GM19372 (cell line): ENCODE measurements at regions not wholly inside any gene's neighbourhood (a gene's known extent, or its start where the extent isn't known, plus 50 kb on each side); places are given as distances from the start of the nearest gene placed in this dataset.

Experiments used
- ATAC-seq: cut with Tn5 transposase; IDR thresholded peaks from one replicate; pipeline ENCODE4 v1.9.1; 2021; ENCODE audit warnings: mild to moderate bottlenecking, low read depth, moderate library complexity; ENCODE audit not compliant: unreplicated experiment

DNA sequence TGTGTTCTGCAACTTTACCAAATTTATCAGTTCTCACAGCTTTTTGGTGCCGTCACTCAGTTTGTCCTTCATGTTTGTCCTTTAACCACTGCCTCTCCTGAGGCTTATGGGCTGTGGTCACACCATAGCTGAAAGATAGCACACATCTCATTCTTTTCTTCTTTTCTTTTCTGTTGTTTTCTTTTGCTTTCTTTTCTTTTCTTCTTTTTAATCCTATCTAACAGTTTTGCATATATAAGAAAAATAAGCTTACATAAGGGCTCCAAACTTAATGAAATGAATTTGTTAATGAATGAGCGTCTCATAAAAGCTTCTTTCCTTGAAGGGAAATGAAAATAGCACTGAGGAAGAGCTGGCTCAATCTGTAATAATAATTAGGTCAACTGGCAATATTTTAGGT lies 1061.2 kb downstream of the PCDH18 start:
- no peak for ATAC-seq

DNA sequence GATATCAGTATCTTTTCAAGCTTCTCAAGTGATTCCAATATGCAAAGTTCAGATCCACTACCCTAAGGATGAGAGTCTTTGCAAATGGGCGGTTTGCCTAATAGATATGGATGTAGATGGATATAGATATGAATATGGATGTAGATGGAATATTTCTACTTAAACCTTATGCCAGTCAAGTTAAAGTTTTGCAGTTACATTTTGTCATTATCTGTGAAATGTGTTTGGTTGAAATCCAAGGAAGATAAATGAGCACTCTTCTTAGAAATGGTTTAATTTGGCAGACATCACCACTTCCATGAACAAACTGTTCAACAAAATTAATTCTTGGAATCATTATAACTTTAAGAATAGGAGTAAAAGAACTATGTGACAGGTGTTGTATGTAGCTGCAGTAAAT lies 1066.6 kb downstream of the PCDH18 start:
- ATAC-seq = no peak

DNA sequence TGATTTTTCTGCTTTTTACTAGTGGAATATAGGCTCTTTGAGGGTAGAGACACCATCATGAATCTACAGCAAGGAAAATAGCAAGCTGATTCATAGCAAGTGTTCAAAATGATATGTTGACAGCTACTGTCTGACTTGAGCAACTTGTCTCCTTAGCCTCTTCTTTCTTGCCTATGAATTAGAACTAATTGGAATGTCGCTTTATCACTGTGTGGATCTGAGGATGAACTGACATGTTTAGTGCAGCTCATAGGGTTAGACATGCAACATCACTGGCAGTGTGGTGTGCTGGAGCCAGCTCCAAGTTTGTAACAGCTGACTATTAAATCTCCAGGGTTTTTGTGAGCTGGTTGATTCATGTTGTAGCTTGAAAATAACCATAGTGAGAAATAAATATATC lies 1068.4 kb downstream of the PCDH18 start:
- no peak for ATAC-seq

DNA sequence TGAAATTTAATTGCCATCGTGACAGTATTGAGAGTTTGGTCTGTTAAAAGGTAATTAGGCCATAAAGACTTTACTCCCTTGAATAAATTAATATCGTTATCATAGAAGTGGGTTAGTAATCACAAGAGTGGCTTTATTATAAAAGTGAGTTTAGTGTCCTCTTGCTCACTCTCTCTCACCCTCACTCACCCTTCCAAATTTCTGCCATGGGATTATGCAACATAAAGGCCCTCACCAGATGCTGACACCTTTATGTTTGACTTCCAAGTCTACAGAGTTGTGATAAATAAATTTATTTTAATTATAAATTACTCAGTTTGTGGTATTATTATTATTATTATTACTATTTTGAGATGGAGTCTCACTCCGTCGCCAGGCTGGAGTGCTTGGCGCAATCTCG lies 1070.8 kb downstream of the PCDH18 start:
- ATAC-seq = no peak

DNA sequence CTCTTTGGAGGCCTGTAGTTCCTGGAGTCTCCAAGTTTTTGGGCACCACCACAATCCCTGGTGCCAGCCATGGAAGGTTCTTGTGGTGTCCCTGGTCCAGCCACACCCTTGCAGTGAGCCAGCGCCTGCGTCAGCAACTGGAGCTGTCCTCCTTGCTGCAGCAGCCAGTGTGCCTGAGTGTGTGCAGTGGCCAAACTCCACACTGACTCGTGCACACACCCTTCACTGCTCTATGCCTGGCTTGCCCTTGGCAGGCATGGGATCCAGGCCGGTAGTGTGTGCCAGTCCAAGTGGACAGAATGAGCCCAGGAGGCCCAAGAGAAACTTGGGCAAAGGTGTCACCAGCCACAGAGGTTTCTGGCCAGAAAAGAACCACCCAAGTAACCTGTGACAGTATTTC lies 1074.0 kb downstream of the PCDH18 start:
- ATAC-seq = no peak

- ATAC-seq = no peak
Measured at GRCh38 chr4:136457577-136457976, 1074.7 kb downstream of the PCDH18 start.

DNA sequence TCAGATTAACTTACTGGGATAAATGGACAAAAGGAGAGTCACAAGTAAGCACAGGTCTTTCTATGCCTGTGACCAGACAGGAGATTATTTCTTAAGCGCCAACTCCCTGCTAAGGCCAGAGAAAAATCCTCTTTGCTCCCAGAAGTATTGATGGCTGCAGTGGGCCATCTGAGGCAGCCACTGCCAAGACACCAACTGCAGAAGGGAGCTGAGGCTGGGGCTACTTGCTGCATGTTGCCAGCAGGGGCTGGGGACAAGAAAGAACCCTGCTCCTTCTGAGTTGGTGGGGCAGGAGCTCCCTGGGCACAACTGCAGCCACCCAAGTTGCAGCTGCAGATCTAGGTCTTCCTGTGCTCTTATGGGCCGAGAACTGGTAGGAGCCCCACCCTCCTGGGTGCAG lies 1075.3 kb downstream of the PCDH18 start:
- ATAC-seq = no peak

- ATAC-seq = no peak
Measured at GRCh38 chr4:136443006-136443405, 1089.3 kb downstream of the PCDH18 start.

DNA sequence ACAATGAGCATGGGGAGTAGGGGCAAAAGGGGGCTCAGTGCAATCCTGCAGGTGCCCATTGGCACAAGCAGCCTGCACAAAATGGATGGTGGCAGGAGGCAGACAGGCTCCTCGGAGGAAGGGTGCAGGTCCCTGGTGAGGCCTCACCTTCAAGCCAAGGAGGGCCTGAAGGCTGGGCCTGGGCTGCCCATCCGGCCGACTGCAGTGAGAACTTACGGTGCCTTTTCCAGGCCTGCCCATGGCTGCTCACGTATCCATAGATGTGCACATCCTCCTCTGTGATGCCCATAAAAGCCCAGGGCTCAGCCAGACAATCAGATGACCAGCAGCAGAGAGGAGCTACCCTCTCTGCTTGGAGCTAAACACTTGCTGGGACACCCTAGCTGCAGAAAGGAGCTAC lies 1089.8 kb downstream of the PCDH18 start:
- no peak for ATAC-seq

DNA sequence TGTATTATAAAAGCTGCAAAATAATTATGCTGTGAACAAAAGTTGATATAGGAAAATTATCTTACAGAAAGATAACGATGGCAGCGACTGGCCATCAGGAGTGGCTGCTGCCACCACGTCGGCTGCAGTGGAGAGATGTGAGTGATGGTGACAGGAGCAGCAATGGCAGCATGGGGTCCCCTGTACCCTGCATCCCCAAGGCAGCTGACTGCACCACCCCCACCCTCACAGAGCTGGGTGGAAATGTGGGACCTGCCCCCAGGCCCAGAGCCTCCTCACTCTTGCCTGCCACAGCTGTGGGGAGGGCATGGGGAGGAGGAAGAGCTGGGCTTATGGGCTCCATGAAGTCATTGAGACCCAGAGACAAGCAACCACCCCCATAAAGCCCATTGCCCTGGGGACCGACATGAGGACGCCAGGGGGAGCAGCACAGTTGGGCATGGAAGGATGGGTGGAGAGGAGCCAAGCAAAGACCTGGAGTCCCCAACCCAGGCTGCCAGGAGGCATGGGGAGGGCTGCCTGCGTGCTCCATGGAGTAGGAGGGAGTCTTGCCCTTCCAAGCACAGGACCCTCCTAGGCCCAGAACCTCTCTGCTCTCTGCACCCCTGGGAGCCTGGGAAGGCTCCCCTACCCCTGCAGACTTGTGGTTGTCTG lies 1090.5 kb downstream of the PCDH18 start:
- no peak for ATAC-seq

GRCh38 chr4:136438645-136439044 lies 1093.6 kb downstream of the PCDH18 start:
- no peak for ATAC-seq

- no peak for ATAC-seq
Measured at GRCh38 chr4:136424052-136424451, 1108.2 kb downstream of the PCDH18 start.

DNA sequence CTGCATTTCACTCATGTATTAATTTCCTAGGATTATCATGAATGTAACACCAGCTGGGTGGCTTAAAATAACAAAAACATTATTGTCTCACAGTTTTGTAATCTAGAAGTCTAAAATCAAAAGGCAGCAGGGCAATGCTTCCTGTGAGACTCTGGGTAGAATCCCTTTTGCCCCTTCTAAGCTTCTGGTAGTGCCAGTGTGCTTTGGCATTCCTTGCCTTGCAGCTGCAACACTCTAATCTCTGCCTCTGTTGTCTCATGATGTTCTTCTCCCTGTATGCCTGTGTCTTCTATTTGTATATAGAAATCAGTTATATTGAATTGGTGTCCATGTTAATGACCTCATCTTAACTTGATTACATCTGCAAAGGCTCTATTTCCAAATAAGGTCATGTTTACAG lies 1117.3 kb downstream of the PCDH18 start:
- ATAC-seq = no peak

DNA sequence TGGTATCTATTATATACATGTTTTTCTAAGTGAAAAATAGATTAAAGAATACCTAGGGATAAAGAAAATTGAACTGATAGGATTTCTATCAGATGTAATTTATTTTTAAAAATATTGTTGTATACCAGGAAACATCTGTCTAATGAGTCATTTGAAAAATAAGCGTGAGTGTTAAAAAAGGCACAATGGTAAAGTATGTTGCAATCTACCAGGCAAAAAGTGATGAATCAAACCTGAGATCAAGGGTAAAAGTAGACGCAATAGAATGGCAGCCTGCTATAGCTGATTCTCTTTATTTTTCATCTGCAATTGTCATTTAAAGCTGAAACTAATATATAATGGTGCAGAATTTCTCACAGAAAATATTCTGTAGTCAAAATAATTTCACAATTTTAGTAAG lies 1119.6 kb downstream of the PCDH18 start:
- no peak for ATAC-seq

- no peak for ATAC-seq
Measured at GRCh38 chr4:136400829-136401228, 1131.5 kb downstream of the PCDH18 start.

DNA sequence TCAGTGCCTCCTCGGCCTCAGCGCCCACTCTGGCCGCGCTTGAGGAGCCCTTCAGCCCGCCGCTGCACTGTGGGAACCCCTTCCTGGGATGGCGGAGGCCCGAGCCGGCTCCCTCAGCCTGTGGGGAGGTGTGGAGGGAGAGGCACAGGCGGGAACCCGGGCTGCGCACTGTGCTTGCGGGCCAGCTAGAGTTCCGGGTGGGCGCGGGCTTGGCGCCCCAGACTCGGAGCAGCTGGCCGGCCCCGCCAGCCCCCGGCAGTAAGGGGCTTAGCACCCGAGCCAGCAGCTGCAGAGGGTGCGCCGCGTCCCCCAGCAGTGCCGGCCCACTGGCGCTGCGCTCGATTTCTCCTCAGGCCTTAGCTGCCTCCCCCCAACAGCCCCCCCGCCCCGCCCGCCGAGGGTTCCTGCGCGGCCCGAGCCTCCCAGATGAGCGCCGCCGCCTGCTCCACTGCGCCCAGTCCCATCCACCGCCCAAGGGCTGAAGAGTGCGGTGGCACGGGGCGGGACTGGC lies 1137.0 kb downstream of the PCDH18 start:
- ATAC-seq = no peak

DNA sequence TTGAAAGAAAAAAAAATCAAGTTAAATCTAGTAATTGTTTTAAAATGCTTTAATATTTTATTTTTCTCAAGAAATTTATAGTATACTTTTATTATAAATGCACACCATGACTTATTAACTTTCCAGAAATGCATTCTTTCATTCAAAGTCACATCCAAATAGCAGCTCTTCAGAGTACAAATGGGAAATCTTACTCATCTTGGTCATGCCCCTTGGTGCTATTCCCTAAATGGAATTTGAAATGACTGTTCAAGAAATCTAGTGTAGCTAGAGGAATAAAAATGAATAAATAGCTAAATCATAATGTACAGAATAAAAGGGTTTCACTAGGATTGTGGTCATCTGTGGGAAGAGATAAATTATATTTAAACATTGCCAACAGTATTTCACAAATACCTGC lies 1139.7 kb downstream of the PCDH18 start:
- ATAC-seq = no peak

DNA sequence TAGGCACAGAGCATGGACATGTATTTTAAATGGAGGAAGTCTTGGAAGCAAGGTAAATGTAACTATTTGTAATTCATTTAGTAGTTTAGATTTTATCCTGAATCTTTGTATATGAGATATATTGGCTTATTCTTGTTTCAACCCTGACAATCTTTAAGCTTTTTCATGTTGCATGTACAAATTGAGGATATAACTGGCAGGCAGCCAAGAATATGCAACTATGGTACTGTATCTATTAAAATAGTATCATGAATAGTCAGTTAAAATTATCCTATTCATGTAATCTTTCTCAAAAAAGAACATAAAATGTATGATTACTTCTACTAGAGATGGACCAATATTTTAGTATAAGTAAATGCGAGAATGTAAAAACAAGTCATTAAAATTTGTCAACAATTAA lies 1141.5 kb downstream of the PCDH18 start:
- ATAC-seq = no peak

DNA sequence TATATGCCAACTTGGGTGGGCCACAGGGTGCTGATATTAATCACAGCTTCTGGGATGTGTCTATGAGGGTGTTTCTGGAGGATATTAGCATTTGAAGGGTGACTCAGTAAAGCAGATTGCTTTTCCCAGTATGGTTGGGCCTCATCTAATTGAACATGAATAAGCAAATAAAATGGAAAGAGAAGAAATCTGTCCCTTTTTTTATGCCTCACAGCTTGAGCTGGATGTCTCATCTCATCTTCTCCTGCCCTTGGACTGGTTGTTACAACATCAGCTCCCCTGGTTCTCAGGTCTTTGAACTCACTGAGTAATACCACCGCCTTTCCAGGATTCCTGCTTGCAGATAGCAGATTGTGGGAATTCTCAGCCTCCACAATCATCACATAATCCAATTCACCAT lies 1149.2 kb downstream of the PCDH18 start:
- no peak for ATAC-seq

- no peak for ATAC-seq
Measured at GRCh38 chr4:136371231-136371630, 1161.1 kb downstream of the PCDH18 start.

DNA sequence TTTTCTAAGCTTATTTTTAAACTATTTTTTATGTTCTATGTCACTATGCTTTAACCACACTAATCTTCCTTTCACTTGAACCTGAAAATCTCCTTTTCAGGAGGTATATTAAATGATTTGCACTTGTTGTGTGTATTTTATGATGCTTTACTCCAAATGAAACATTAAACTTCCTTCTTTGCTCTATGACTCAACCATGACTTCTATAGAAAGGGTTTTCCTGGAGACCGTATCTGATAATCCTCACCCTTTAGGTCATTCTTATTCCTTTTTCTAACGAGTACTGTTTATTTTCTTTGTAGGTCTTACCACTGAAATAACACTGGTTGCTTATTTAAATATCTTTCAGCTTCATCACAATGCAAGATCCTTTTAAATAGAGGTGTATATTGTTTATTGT lies 1163.2 kb downstream of the PCDH18 start:
- no peak for ATAC-seq

DNA sequence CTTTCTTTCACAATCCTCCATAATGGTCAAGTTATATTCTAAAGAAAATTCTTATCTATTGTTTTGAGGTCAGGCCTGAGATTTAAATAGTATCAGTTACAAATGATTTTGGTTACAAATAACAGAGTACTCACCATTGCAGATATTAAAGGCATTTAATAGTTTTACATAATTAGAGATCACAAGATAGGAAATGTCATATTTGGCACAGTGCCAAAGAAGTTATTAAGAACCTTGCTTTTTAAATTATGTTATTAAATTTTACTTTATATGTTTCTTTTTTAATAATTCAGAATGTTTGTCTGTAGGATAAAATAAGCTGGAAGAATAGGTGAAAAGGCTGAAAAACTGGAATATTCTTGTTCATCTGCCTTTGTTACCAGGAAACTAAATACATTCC lies 1174.7 kb downstream of the PCDH18 start:
- ATAC-seq = no peak

- no peak for ATAC-seq
Measured at GRCh38 chr4:136355970-136356369, 1176.3 kb downstream of the PCDH18 start.
